Spleen (tissue), 11 donors: ENCODE measurements at regions not wholly inside any gene's neighbourhood (a gene's known extent, or its start where the extent isn't known, plus 50 kb on each side); places are given as distances from the start of the nearest gene placed in this dataset.

ENCODE experiments used
- DNase-seq: peaks from one replicate; pipeline ENCODE4 v3.0.0-alpha.2; 2020
- H3K27ac ChIP-seq, 8 donors: fragments of 200-600 bp; sonication (generic) in 7 of 8; 1 replicate in 4 of 8; 2 replicates in 4 of 8; pipeline versions ENCODE4 v1.5.0 to v1.8.0; 2016 to 2021; ENCODE audit warnings: inconsistent platforms in 4 of 8, mild to moderate bottlenecking in 4 of 8, moderate library complexity in 1 of 8
- H3K27me3 ChIP-seq, 7 donors: fragments of 200-600 bp; sonication (generic) in 6 of 7; replicated peaks in 1 of 7; 1 replicate in 4 of 7; 2 replicates in 3 of 7; pipeline versions ENCODE4 v1.5.0 to v1.8.0; 2016 to 2021; ENCODE audit warnings: inconsistent platforms in 3 of 7, mild to moderate bottlenecking in 1 of 7
- H3K36me3 ChIP-seq, 6 donors: fragments of 200-600 bp; sonication (generic) in 5 of 6; 1 replicate in 4 of 6; 2 replicates in 2 of 6; pipeline versions ENCODE4 v1.5.0 to v1.8.0; 2016 to 2021; ENCODE audit warnings: inconsistent platforms in 2 of 6
- H3K4me1 ChIP-seq, 6 donors: fragments of 200-600 bp; sonication (generic) in 5 of 6; 1 replicate in 3 of 6; 2 replicates in 3 of 6; pipeline versions ENCODE4 v1.5.0 to v1.8.0; 2016 to 2021; ENCODE audit warnings: inconsistent platforms in 3 of 6
- H3K4me3 ChIP-seq, 8 donors: fragments of 200-600 bp; sonication (generic) in 7 of 8; 1 replicate in 4 of 8; 2 replicates in 4 of 8; pipeline versions ENCODE4 v1.5.0 to v1.8.0; 2016 to 2021; ENCODE audit warnings: inconsistent platforms in 4 of 8, mild to moderate bottlenecking in 4 of 8, moderate library complexity in 2 of 8
- H3K9me3 ChIP-seq, 8 donors: fragments of 200-600 bp; sonication (generic) in 7 of 8; 1 replicate in 4 of 8; 2 replicates in 4 of 8; pipeline versions ENCODE4 v1.5.0 to v1.8.0; 2016 to 2021; ENCODE audit warnings: inconsistent platforms in 4 of 8
- POLR2A ChIP-seq, 3 donors: fragments of 450-650 bp; IDR thresholded peaks; one replicate each; pipeline ENCODE4 v1.5.1; 2017; ENCODE audit warnings: antibody characterized with exemption in 3 of 3, mild to moderate bottlenecking in 1 of 3
- POLR2AphosphoS5 ChIP-seq, 3 donors: sonication (generic); formaldehyde crosslinking; IDR thresholded peaks; one replicate each; pipeline ENCODE4 v1.5.1; 2017; ENCODE audit warnings: antibody characterized with exemption in 3 of 3
- WGBS, 5 donors: extraction: QIAGEN DNeasy Blood & Tissue Kit in 3 of 5; methylation state at CpG; one replicate each; pipeline versions ENCODE4 v1.1.5 to v1.1.7; 2013 to 2018; 5-methylcytosine and 5-hydroxymethylcytosine counted together
- intact Hi-C: fragments of 100-400 bp; cut with DNase I; formaldehyde crosslinking; loops from one replicate; pipeline ENCODE4 v1.15.0; 2023; ENCODE audit warnings: low total_unique reads
- TF ChIP-seq, protein P1 (sequence below), 11 experiments: fragments of 200-600 bp in 7 of 11; fragments of 450-650 bp in 4 of 11; sonication (generic) in 4 of 11; IDR thresholded peaks in 8 of 11; conservative IDR thresholded peaks in 3 of 11; 1 replicate in 7 of 11; 2 replicates in 4 of 11; pipeline versions ENCODE4 v1.4.0 to v1.8.0; 2016 to 2021; ENCODE audit warnings: antibody characterized with exemption in 11 of 11, inconsistent platforms in 4 of 11, mild to moderate bottlenecking in 1 of 11
- donor health status: healthy with polysubstance abuse.
- donor health status: DM: no; HTN: no; CAD: no; lungs with moderate emphysema.
- donor health status: DM: no; HTN: no; CAD: no.
- donor health status: Bipolar disorder and iron deficiency.
- donor health status: healthy.
- donor health status: DM: no; HTN: no; CAD: no.
- donor health status: DM: yes; HTN: yes; CAD: no.

GRCh38 chr6:157769776-157770426 lies 53.1 kb upstream of the SNX9 start:
- WGBS, 5 donors, result 86 to 90% (median 88%) methylated on average over 10 of the region's 10 CpGs
- DNase-seq, result no peak
- Histone ChIP-seq H3K36me3 (no peaks in the 10 kb centered on the region), H3K9me3 (no peaks in the 10 kb centered on the region), H3K27me3 (peaks cover 0 to 23% (median 0%) of the 10 kb centered on the region in 7 donors), H3K27ac (peak overlapping the region in 5 of 8 donors; percentile 35 to 91 (median 83)), H3K4me1 (peaks cover 10 to 62% (median 32%) of the 10 kb centered on the region in 6 donors), H3K4me3 (no peak overlapping the region)
- intact Hi-C loops, result no loop called here
- no peak for TF ChIP-seq POLR2AphosphoS5 (IDR thresholded peaks at IDR 0.05)
- TF ChIP-seq, protein P1, sequence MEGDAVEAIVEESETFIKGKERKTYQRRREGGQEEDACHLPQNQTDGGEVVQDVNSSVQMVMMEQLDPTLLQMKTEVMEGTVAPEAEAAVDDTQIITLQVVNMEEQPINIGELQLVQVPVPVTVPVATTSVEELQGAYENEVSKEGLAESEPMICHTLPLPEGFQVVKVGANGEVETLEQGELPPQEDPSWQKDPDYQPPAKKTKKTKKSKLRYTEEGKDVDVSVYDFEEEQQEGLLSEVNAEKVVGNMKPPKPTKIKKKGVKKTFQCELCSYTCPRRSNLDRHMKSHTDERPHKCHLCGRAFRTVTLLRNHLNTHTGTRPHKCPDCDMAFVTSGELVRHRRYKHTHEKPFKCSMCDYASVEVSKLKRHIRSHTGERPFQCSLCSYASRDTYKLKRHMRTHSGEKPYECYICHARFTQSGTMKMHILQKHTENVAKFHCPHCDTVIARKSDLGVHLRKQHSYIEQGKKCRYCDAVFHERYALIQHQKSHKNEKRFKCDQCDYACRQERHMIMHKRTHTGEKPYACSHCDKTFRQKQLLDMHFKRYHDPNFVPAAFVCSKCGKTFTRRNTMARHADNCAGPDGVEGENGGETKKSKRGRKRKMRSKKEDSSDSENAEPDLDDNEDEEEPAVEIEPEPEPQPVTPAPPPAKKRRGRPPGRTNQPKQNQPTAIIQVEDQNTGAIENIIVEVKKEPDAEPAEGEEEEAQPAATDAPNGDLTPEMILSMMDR (IDR thresholded peaks at IDR 0.05 in 8 of 11, conservative IDR thresholded peaks at IDR 0.05 in 3 of 11), result no peak
- no peak for TF ChIP-seq POLR2A (IDR thresholded peaks at IDR 0.05)

DNA sequence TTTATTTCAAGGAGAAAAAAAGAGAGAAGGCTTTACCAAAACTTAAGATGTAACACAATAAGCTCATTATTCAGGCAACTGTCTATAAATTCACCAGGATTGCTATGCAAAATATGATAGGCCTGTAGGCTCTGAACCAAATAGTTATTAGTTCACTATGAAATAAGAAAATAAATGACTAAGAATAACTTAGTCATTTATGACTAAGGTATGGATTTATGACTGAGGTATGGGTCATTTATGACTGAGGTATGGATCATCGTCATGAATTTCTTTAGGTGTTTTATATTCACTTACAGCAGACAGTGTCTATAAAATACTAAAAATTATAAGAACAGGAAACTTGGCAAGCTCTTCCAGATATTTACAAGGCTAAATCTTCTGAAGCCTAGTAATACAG lies 52.1 kb upstream of the SNX9 start:
- peaks cover 0 to 23% (median 0%) of the 10 kb centered on the region in 7 donors for H3K27me3 ChIP-seq
- H3K27ac ChIP-seq, result no peak overlapping the region
- H3K9me3 ChIP-seq, result no peaks in the 10 kb centered on the region
- no peak for DNase-seq
- no peaks in the 10 kb centered on the region for H3K36me3 ChIP-seq
- TF ChIP-seq POLR2A (IDR thresholded peaks at IDR 0.05) (no peak), POLR2AphosphoS5 (IDR thresholded peaks at IDR 0.05) (no peak)
- TF ChIP-seq, protein P1 (IDR thresholded peaks at IDR 0.05 in 8 of 11, conservative IDR thresholded peaks at IDR 0.05 in 3 of 11), result no peak
- 74 to 87% (median 80%) methylated on average over 1 of the region's 1 CpG for WGBS, 5 donors
- no peak overlapping the region for H3K4me3 ChIP-seq
- peaks cover 7 to 53% (median 28%) of the 10 kb centered on the region in 6 donors for H3K4me1 ChIP-seq
- intact Hi-C loops, result no loop called here

GRCh38 chr6:157772820-157773219 lies 50.2 kb upstream of the SNX9 start:
- Histone ChIP-seq H3K9me3 (peaks cover 0 to 12% (median 4%) of the 10 kb centered on the region in 8 donors), H3K4me3 (no peak overlapping the region), H3K27me3 (peaks cover 0 to 23% (median 0%) of the 10 kb centered on the region in 7 donors), H3K36me3 (no peaks in the 10 kb centered on the region), H3K27ac (no peak overlapping the region), H3K4me1 (peaks cover 7 to 34% (median 22%) of the 10 kb centered on the region in 6 donors)
- 87 to 95% (median 92%) methylated on average over 10 of the region's 10 CpGs for WGBS, 5 donors
- DNase-seq, result no peak
- intact Hi-C loops, result no loop called here
- TF ChIP-seq POLR2AphosphoS5 (IDR thresholded peaks at IDR 0.05), result no peak
- TF ChIP-seq POLR2A (IDR thresholded peaks at IDR 0.05), result no peak
- TF ChIP-seq, protein P1 (IDR thresholded peaks at IDR 0.05 in 8 of 11, conservative IDR thresholded peaks at IDR 0.05 in 3 of 11), result no peak
